NAMALWA (cell line): ENCODE measurements at regions not wholly inside any gene's neighbourhood (a gene's known extent, or its start where the extent isn't known, plus 50 kb on each side); places are given as distances from the start of the nearest gene placed in this dataset.
A peak's percentile ranks its signal among the peaks of the same experiment; 100 is the strongest.
"Not testable (repeated sequence)": the region's sequence is repeated elsewhere in the genome, so short reads cannot be mapped to it uniquely, and the experiment has no call there.

Experiments used
- DNase-seq: peaks from one replicate; pipeline ENCODE4 v3.0.0-alpha.2; 2015; ENCODE audit warnings: low spot score

DNA sequence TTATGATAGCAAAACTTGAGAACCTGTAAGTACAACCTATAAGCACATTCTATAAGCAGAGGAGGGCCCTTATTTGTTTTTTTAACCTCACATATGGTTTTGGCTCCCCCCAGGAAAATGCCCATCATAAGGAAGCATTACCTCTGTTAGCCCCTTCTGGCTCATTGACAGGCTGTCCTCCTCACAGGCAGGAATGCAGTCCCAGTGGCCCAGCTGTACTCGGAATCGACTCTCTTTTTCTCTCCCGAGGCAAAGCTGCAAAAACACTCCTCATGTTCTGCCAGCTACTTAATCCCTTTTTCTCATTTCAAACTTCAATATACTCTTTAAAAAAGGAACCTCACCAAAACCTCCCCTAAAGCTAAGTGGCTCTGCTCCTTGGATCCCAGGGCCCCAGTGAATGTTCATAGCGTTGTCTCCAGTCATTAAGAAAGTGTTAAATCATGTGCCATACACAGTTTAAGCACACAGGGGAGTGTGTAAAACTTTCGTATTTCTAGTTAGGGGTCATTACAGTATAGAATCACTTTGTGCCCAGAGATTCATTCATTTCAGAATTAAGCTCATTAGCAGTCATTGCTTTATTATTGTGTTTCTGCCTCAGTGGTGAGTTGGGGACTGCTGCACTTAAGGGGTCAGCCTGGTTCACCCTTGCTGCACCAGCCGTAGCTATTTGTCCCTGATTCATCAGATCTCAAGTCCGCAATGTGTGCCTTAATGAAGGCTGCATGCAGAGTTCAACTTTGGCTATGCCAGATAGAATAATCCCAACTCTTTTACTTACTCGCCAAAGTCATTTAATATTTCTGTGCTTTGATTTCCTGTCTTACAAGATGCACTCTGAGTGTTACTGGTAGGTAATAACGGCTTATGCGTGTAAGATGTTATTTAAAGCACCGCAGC, 57.6 kb downstream of the JRKL start:
- no peak for DNase-seq

GRCh38 chr11:96448225-96448624, 58.4 kb downstream of the JRKL start:
- DNase-seq = no peak

DNA sequence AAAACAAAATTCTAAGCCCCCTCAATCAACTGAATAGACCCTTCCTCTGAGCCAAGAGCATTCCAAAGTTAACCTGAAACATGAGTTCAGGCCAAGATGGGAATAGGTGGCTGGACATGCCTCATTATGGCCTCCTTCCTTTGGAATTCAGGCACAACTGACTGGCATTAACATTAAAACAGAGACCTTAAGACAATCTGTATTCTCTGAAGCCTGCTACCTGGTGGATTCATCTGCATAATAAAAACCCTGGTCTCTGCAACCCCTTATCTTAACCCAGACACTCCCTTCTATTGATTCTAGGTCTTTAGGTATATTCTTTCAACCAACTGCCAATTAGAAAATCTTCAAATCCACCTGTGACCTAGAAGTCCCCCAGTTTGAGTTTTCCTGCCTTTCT, 66.3 kb downstream of the JRKL start:
- no peak for DNase-seq

DNA sequence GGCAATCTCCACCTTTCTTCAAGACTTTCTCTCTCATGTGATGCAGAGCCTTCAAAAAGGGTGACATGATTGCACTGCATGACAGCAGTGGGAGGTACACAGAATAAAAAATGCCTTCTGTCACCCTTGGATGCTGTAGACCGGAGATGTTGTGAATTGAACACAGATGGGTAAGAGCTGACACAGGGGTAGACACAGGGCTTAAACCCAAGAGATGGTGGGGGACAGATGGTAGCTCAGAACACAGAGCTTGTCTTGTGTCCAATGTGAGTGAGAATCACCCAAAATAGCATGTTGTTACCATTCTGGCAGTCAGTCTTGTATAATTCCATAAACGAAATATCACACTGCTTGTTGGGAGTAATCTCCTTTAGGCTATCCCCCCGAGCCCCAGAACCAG, 69.9 kb downstream of the JRKL start:
- DNase-seq = no peak

DNA sequence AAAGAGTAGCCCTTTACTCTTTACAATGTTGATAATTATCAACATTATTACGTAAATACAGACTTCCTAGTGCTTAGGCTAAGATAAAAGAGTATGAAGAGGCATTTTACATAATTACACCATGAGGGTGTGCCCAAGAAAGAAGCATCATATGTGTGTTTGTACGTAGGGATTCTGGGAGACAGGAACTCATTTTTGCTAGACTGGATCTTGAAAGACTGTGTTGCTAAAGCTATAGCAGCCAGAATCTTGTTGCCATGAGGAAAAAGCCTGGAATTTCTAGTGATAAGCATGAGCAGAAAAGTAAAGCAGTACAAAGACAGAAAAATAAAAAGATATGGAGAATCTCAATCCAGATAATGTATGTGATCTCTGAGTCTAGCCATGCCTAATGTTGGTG, 72.1 kb downstream of the JRKL start:
- DNase-seq = no peak

- peak; percentile 79 for DNase-seq
These were observed 75.0 kb downstream of the JRKL start for GRCh38 chr11:96464700-96465307.

GRCh38 chr11:96465512-96465911, 75.7 kb downstream of the JRKL start:
- DNase-seq = no peak

- DNase-seq = no peak
These were observed 76.8 kb downstream of the JRKL start for GRCh38 chr11:96466607-96467006.

DNA sequence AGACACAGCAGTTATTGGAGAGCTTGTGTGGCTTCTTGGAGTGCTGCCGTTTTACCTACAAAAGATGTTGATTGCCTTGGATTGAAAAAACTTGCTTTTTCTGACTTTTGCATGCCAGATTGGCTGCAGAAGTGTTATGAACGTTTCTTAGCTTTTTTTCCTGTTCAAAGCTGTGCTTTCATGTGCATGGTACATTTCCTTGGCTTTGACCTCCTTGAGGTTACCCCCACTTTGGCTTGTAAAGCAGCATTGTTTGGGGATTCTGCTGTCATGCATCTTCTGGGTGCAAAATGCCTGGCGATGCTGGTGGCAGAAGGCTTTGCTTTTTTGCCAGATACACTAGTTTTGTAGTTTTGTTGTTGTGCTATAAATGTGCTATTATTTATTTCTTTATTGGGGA, 80.0 kb downstream of the JRKL start:
- no peak for DNase-seq

GRCh38 chr11:96470521-96470920, 80.7 kb downstream of the JRKL start:
- no peak for DNase-seq

GRCh38 chr11:96472085-96472484, 82.3 kb downstream of the JRKL start:
- DNase-seq = peak; percentile 15

- no peak for DNase-seq
These were observed 84.5 kb downstream of the JRKL start for GRCh38 chr11:96474263-96474662.

DNA sequence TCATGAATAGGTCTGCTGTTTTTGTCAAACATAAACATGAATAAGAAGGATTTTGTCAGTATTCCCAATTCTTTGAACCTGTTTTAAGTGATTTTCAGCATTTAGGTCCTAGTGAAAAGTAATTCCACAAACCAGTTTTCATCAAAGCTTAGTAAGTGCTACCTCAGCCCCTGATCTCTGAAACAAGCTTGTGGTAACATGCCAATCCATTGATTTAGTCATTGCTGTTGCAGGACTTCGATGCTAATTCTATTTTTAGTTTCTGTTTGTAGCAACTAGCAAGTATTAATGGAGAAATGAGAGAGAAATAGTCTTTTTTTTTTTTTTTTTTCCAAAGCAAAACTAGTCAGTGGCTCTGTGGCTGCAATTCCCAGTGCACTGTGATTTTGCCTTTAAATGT, 91.4 kb downstream of the JRKL start:
- DNase-seq = no peak

GRCh38 chr11:96481771-96482170, 92.0 kb downstream of the JRKL start:
- no peak for DNase-seq

DNA sequence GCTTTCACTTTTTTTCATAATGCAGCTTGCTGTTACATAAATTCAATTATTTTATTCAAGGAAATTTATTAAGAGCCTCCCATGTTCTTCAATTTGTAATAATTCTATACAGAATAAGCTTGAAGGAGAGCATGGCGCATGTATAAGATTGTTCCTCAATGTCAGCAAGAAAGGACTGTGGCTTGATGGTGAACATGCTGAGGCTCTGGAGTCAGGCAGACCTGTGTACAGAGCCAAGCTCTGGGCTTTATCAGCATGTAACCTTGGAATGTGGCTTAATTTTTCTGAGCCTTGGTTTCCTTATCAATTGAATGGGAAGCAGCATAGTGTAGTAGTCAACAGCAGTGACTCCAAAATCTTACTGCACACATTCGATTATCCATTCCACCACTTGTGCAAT, 92.4 kb downstream of the JRKL start:
- no peak for DNase-seq

DNA sequence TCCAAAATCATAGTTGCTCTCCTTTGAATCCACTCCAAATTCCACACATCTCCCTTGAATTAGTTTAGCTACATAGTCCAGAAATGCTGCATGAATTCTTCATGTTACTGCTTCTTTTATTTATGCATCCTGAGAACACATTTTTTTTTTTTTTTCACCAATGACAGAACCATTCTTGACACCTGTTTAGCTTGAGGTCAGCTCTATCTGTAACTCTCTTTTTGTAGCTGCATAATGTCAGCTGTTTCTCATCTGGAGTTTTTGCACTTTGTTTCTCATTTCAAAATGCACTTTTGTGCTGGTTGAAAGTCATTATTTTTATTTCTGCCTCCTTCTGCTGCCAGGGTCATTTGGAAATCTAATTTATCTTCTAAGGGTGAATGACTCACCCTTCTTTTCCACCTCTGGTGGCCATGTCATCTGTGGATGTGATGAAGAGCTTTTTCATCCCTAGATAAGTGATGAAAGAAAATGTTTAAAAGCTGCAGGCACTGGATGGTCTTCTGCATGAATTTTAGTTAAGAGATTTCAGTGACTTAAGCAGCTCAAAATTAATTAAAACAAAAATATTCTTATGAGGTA, 93.7 kb downstream of the JRKL start:
- no peak for DNase-seq

DNA sequence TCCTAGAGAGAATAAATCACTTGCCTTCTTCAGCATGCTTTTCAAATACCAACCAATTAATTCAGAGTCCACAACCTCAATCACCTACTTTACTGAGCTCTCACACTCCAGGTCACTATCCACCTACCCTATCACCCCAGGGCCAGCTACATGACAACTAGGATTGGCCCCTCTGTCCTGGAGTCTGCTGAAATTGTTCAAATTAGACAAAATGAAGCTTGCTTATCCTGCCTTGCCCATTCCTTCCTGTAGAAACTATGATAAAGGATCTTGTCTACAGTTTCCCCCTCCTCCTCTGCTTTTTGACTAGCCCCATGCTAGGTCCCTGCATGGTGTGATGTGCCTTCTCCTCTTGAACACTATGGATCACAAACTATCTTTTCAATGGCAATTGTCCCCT, 94.5 kb downstream of the JRKL start:
- DNase-seq = no peak

GRCh38 chr11:96486890-96487611, 97.2 kb downstream of the JRKL start:
- no peak for DNase-seq

DNA sequence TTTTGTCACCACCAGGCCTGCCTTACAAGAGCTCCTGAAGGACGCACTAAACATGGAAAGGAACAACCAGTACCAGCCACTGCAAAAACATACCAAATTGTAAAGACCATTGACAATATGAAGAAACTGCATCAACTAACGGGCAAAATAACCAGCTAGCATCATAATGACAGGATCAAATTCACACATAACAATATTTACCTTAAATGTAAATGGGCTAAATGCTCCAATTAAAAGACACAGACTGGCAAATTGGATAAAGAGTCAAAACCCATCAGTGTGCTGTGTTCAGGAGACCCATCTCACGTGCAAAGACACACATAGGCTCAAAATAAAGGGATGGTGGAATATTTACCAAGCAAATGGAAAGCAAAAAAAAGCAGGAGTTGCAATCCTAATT, 99.1 kb downstream of the JRKL start:
- DNase-seq = not testable (repeated sequence)

- no peak for DNase-seq
These were observed 110.6 kb downstream of the JRKL start for GRCh38 chr11:96500440-96500839.

DNA sequence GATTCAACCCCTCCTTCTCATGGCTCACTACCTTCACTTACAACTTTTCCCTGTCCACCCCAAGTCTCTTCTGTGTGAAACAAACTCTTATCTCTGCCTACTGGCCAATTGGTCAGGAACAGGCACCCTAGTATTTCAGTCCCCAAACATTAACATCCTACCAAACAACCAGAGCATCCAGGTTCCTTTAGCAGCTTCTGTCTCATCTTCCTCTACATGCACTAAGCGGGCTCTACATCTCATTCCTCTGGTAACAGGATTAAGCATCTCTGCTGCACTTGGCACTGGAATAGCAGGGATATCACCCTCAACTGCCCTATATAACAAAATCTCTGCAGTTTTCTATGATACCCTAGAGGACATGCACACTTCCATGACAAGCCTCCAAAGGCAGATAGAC, 116.2 kb downstream of the JRKL start:
- no peak for DNase-seq

- DNase-seq = no peak
These were observed 117.1 kb downstream of the JRKL start for GRCh38 chr11:96506953-96507354.

GRCh38 chr11:96508861-96509260, 119.0 kb downstream of the JRKL start:
- no peak for DNase-seq
